OCI-LY1 (cell line): ENCODE measurements at regions not wholly inside any gene's neighbourhood (a gene's known extent, or its start where the extent isn't known, plus 50 kb on each side); places are given as distances from the start of the nearest gene placed in this dataset.

Experiments used
- H2AFZ ChIP-seq: fragments of 200-600 bp; sonication (generic), shearing (Covaris generic); 2 replicates; pipeline ENCODE4 v1.6.0; 2014; ENCODE audit warnings: antibody characterized with exemption, mild to moderate bottlenecking, low read length
- H3F3A ChIP-seq: fragments of 200-600 bp; sonication (generic), shearing (Covaris generic); 2 replicates; pipeline ENCODE4 v1.6.0; 2014; ENCODE audit warnings: mild to moderate bottlenecking, antibody characterized with exemption, low read length, moderate library complexity; ENCODE audit not compliant: insufficient read depth
- H3K27ac ChIP-seq: fragments of 200-600 bp; sonication (generic); 2 replicates; pipeline ENCODE4 v1.5.1; 2014; ENCODE audit warnings: low read length, mixed run types, mild to moderate bottlenecking, low read depth; ENCODE audit not compliant: poor library complexity, severe bottlenecking
- H3K27me3 ChIP-seq: fragments of 200-600 bp; sonication (generic); 2 replicates; pipeline ENCODE4 v1.6.0; 2014; ENCODE audit warnings: antibody characterized with exemption, mild to moderate bottlenecking, low read length, moderate library complexity; ENCODE audit not compliant: insufficient read depth
- H3K36me3 ChIP-seq: fragments of 200-600 bp; sonication (generic); 2 replicates; pipeline ENCODE4 v1.6.1; 2014; ENCODE audit warnings: mild to moderate bottlenecking, antibody characterized with exemption, low read length, moderate library complexity, mixed read lengths; ENCODE audit not compliant: insufficient read depth
- H3K4me1 ChIP-seq: fragments of 200-600 bp; sonication (generic); 2 replicates; pipeline ENCODE4 v1.5.1; 2014; ENCODE audit warnings: mild to moderate bottlenecking, low read length, moderate library complexity; ENCODE audit not compliant: insufficient read depth, severe bottlenecking
- H3K4me2 ChIP-seq: fragments of 200-600 bp; sonication (generic), shearing (Covaris generic); 2 replicates; pipeline ENCODE4 v1.6.1; 2014; ENCODE audit warnings: low read length
- H3K4me3 ChIP-seq: fragments of 200-600 bp; sonication (generic); 2 replicates; pipeline ENCODE4 v1.5.1; 2014; ENCODE audit warnings: low read length, low read depth, mild to moderate bottlenecking, mixed read lengths; ENCODE audit not compliant: poor library complexity, severe bottlenecking
- H3K79me2 ChIP-seq: fragments of 200-600 bp; shearing (Covaris generic); 2 replicates; pipeline ENCODE4 v1.6.1; 2016; ENCODE audit warnings: mixed run types, low read length, mixed read lengths; ENCODE audit not compliant: insufficient read depth
- H3K9ac ChIP-seq: fragments of 200-600 bp; sonication (generic), shearing (Covaris generic); 2 replicates; pipeline ENCODE4 v1.6.1; 2014; ENCODE audit warnings: mild to moderate bottlenecking, low read length, mixed read lengths
- H3K9me2 ChIP-seq: fragments of 200-600 bp; sonication (generic), shearing (Covaris generic); 2 replicates; pipeline ENCODE4 v1.6.1; 2014; ENCODE audit warnings: low read depth, mild to moderate bottlenecking, low read length, mixed read lengths
- H3K9me3 ChIP-seq: fragments of 200-600 bp; shearing (Covaris generic); 2 replicates; pipeline ENCODE4 v1.6.1; 2014; ENCODE audit warnings: low read length, mixed read lengths
- H4K20me1 ChIP-seq: fragments of 200-600 bp; sonication (generic), shearing (Covaris generic); 2 replicates; pipeline ENCODE4 v1.6.0; 2016; ENCODE audit warnings: mild to moderate bottlenecking, low read length; ENCODE audit not compliant: insufficient read depth
- EZH2 ChIP-seq: fragments of 200-600 bp; sonication (generic), shearing (Covaris generic); IDR thresholded peaks from 2 replicates; pipeline ENCODE4 v1.8.0; 2017; ENCODE audit warnings: borderline replicate concordance, mixed run types, mild to moderate bottlenecking, antibody characterized with exemption, low read length, moderate library complexity, mixed read lengths
- TF ChIP-seq, protein P1 (sequence below): fragments of 200-600 bp; sonication (generic), shearing (Covaris generic); IDR thresholded peaks from 2 replicates; pipeline ENCODE4 v1.5.1; 2017; ENCODE audit warnings: mild to moderate bottlenecking, antibody characterized with exemption, low read length, moderate library complexity, mixed read lengths

DNA sequence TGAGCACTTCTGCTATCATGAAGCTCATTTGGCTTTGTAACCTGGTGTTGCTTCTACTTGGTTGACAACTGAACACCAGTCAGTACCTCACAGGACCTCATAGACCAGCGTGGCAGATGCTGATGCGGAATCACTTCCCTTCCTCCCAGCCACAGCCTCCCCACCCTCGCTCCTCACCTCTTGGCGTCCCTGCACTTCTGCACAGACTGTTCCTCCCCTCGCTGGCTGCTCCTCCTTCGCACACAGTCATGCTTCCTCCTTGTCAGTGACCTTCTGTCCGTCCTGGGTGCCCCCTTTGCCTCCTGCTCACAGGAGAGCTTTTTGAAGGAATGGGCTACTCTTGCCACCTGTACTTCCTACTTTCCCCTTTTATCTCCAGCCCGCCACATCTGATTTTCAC is 61.4 kb upstream of the CTBP2 start:
- Histone ChIP-seq H3K9ac (no peak overlapping the region), H3K4me3 (no peak overlapping the region), H3K4me2 (no peak overlapping the region), H3K79me2 (no peaks in the 10 kb centered on the region), H3K9me2 (no peaks in the 10 kb centered on the region), H3K36me3 (no peaks in the 10 kb centered on the region), H3K27ac (no peak overlapping the region), H3K9me3 (no peaks in the 10 kb centered on the region), H2AFZ (no peak overlapping the region), H4K20me1 (no peaks in the 10 kb centered on the region), H3K27me3 (no peaks in the 10 kb centered on the region), H3F3A (no peaks in the 10 kb centered on the region), H3K4me1 (no peaks in the 10 kb centered on the region)
- TF ChIP-seq EZH2, result no peak
- TF ChIP-seq, protein P1, sequence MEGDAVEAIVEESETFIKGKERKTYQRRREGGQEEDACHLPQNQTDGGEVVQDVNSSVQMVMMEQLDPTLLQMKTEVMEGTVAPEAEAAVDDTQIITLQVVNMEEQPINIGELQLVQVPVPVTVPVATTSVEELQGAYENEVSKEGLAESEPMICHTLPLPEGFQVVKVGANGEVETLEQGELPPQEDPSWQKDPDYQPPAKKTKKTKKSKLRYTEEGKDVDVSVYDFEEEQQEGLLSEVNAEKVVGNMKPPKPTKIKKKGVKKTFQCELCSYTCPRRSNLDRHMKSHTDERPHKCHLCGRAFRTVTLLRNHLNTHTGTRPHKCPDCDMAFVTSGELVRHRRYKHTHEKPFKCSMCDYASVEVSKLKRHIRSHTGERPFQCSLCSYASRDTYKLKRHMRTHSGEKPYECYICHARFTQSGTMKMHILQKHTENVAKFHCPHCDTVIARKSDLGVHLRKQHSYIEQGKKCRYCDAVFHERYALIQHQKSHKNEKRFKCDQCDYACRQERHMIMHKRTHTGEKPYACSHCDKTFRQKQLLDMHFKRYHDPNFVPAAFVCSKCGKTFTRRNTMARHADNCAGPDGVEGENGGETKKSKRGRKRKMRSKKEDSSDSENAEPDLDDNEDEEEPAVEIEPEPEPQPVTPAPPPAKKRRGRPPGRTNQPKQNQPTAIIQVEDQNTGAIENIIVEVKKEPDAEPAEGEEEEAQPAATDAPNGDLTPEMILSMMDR, result no peak

DNA sequence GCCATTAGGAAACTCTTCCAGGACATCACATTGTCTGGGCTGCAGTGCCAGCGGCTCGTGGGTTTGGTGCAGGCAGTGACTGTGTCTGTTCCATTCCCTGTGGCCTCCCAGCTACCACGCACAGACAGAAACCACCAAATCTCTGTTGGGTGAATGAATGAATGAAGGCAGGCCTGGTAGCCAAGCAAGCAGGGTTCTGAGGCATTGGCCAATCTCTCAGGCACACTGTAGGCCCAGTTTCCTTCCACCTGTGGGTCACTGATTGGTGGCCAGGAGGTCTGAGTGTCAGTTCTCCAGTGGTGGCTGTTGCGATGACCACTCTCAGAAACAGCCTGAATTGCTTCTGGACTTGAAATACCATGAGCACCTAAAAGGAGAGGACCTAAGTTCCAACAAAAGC is 59.4 kb upstream of the CTBP2 start:
- Histone ChIP-seq H3K9me2 (no peaks in the 10 kb centered on the region), H3K9ac (no peak overlapping the region), H3K4me1 (no peaks in the 10 kb centered on the region), H4K20me1 (no peaks in the 10 kb centered on the region), H3K27me3 (no peaks in the 10 kb centered on the region), H3F3A (no peaks in the 10 kb centered on the region), H3K27ac (no peak overlapping the region), H3K4me3 (no peak overlapping the region), H3K4me2 (no peak overlapping the region), H2AFZ (no peak overlapping the region), H3K79me2 (no peaks in the 10 kb centered on the region), H3K36me3 (no peaks in the 10 kb centered on the region), H3K9me3 (no peaks in the 10 kb centered on the region)
- no peak for TF ChIP-seq EZH2
- TF ChIP-seq, protein P1, result no peak

DNA sequence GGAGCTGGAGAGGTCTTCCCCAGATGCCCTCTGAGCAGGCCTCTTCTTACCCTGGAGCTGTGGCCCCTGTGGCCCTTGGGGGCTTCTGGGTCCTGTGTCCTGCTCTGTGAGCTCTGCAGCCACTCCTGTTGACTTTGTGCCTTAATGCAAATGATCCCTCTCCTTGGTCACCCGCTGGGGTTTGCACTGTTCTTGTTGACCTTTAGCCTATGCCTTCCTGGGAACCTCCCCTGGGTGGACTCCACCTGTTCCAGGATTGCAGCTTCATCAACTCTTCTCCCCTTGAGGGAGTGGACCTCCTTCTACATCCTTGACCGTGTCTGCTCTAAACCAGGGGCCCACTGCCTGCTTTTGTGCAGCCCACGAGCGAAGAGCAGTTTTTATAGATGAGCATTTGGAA is 58.6 kb upstream of the CTBP2 start:
- Histone ChIP-seq H3K4me2 (no peak overlapping the region), H3K27ac (no peak overlapping the region), H3K4me3 (no peak overlapping the region), H4K20me1 (no peaks in the 10 kb centered on the region), H2AFZ (no peak overlapping the region), H3K27me3 (no peaks in the 10 kb centered on the region), H3K4me1 (no peaks in the 10 kb centered on the region), H3K79me2 (no peaks in the 10 kb centered on the region), H3K9ac (no peak overlapping the region), H3K36me3 (no peaks in the 10 kb centered on the region), H3K9me2 (no peaks in the 10 kb centered on the region), H3K9me3 (no peaks in the 10 kb centered on the region), H3F3A (no peaks in the 10 kb centered on the region)
- TF ChIP-seq EZH2, result no peak
- TF ChIP-seq, protein P1, result no peak
